Aorta (tissue), 5 donors: ENCODE measurements at regions not wholly inside any gene's neighbourhood (a gene's known extent, or its start where the extent isn't known, plus 50 kb on each side); places are given as distances from the start of the nearest gene placed in this dataset.

Source experiments
- ATAC-seq: fragments of 200-7000 bp; cut with Tn5 transposase; one replicate; pipeline ENCODE4 v1.9.1; 2022; ENCODE audit warnings: moderate library complexity; ENCODE audit not compliant: low FRiP score
- DNase-seq, 2 donors: peaks; one replicate each; pipeline ENCODE4 v3.0.0-alpha.2; 2020
- H3K27ac ChIP-seq, 2 donors: one replicate each; pipeline ENCODE4 v1.5.1; 2013; ENCODE audit warnings: low read length in 2 of 2, mild to moderate bottlenecking in 2 of 2, moderate library complexity in 2 of 2, control low read depth in 1 of 2, inconsistent platforms in 1 of 2, low read depth in 1 of 2
- H3K27me3 ChIP-seq, 2 donors: one replicate each; pipeline ENCODE4 v1.6.1; 2013; ENCODE audit warnings: control low read depth in 1 of 2, low read length in 1 of 2, mild to moderate bottlenecking in 1 of 2, moderate library complexity in 1 of 2; ENCODE audit not compliant: insufficient read depth in 2 of 2, control insufficient read depth in 1 of 2
- H3K36me3 ChIP-seq, 2 donors: one replicate each; pipeline ENCODE4 v1.6.1; 2013; ENCODE audit warnings: control low read depth in 1 of 2, low read length in 1 of 2, mild to moderate bottlenecking in 1 of 2; ENCODE audit not compliant: insufficient read depth in 2 of 2, control insufficient read depth in 1 of 2
- H3K4me1 ChIP-seq, 2 donors: one replicate each; pipeline ENCODE4 v1.6.1; 2013; ENCODE audit warnings: low read length in 2 of 2, control low read depth in 1 of 2, mild to moderate bottlenecking in 1 of 2, moderate library complexity in 1 of 2; ENCODE audit not compliant: insufficient read depth in 2 of 2, control insufficient read depth in 1 of 2
- H3K4me3 ChIP-seq, 2 donors: one replicate each; pipeline ENCODE4 v1.5.1; 2013; ENCODE audit warnings: low read length in 2 of 2, control low read depth in 1 of 2, mild to moderate bottlenecking in 1 of 2
- H3K9me3 ChIP-seq: one replicate; pipeline ENCODE4 v1.6.1; 2013; ENCODE audit warnings: mild to moderate bottlenecking, low read length; ENCODE audit not compliant: control insufficient read depth
- WGBS, 2 donors: extraction: QIAGEN DNeasy Blood & Tissue Kit; methylation state at CpG; one replicate each; pipeline ENCODE4 v1.1.7; 2013; 5-methylcytosine and 5-hydroxymethylcytosine counted together
- intact Hi-C, 2 donors: fragments of 100-400 bp; cut with DNase I; formaldehyde crosslinking; loops; one replicate each; pipeline versions ENCODE4 v1.14.2 to v1.15.0; 2022
- donor health status: healthy with polysubstance abuse.
- donor health status: Bipolar disorder and iron deficiency.
- donor health status: DM: no; HTN: no; CAD: no.
- donor health status: DM: no; HTN: no; CAD: no.
- donor health status: DM: yes; HTN: yes; CAD: no.

- intact Hi-C loops, result no loop called here
- DNase-seq, result no peak
- no peaks in the 10 kb centered on the region for H3K27me3 ChIP-seq
- H3K36me3 ChIP-seq, result no peaks in the 10 kb centered on the region
- no peak overlapping the region for H3K4me3 ChIP-seq
- ATAC-seq, result no peak
- no peaks in the 10 kb centered on the region for H3K4me1 ChIP-seq
- H3K9me3 ChIP-seq, result no peaks in the 10 kb centered on the region
- H3K27ac ChIP-seq, result no peak overlapping the region
- WGBS, 2 donors, result 72 to 79% methylated on average over 1 of the region's 1 CpG
Measured at GRCh38 chr16:6946106-6946505, 386.5 kb upstream of the RBFOX1 start.

DNA sequence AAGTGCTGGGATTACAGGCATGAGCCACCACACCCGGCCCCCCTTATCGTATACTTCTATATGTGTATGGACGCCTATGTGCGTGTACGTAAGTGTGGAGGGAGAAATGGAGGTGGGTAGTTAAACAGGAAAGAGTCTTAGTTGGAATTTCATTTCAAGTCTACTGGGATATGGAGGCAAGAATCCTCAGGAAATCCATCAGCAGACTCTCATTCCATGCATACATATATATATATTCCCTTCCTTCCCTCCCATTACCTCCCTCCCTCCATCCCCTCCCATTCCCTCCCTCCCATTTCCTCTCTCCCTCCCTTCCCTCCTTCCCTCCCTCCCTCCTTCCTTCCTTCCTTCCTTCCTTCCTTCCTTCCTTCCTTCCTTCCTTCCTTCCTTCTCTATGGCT lies 391.7 kb upstream of the RBFOX1 start:
- WGBS, 2 donors, result 89 to 91% methylated on average over 5 of the region's 5 CpGs
- intact Hi-C loops, result no loop called here
- no peak for ATAC-seq

DNA sequence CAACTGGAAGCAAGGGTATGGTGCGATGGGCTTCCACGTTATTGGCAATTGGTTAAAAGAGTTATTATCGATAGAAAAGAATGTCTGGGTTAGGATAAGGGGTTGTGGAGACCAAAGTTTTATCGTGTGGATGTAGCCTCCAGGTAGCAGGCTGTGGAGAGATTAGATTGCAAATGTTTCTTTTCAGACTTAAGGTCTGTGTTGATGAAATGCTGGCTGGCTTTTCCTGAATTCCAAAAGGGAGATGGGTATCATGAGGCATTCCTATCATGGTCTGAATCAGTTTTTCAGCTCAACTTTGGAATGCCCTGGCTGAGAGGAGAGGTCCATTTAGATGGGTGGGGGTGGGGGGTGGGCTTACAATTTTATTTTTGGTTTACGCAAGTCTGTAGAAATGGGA lies 395.0 kb upstream of the RBFOX1 start:
- no peaks in the 10 kb centered on the region for H3K9me3 ChIP-seq
- H3K36me3 ChIP-seq, result no peaks in the 10 kb centered on the region
- H3K4me3 ChIP-seq, result no peak overlapping the region
- ATAC-seq (no peak), DNase-seq (no peak)
- intact Hi-C loops, result no loop called here
- H3K4me1 ChIP-seq, result no peaks in the 10 kb centered on the region
- no peaks in the 10 kb centered on the region for H3K27me3 ChIP-seq
- H3K27ac ChIP-seq, result no peak overlapping the region
- WGBS, 2 donors, result 80 to 84% methylated on average over 5 of the region's 5 CpGs

More for the DNA sequence above, 391.7 kb upstream of the RBFOX1 start:
- DNase-seq, result no peak
- H3K9me3 ChIP-seq, result no peaks in the 10 kb centered on the region
- no peaks in the 10 kb centered on the region for H3K27me3 ChIP-seq
- H3K4me3 ChIP-seq, result no peak overlapping the region
- H3K36me3 ChIP-seq, result no peaks in the 10 kb centered on the region
- no peaks in the 10 kb centered on the region for H3K4me1 ChIP-seq
- H3K27ac ChIP-seq, result no peak overlapping the region

DNA sequence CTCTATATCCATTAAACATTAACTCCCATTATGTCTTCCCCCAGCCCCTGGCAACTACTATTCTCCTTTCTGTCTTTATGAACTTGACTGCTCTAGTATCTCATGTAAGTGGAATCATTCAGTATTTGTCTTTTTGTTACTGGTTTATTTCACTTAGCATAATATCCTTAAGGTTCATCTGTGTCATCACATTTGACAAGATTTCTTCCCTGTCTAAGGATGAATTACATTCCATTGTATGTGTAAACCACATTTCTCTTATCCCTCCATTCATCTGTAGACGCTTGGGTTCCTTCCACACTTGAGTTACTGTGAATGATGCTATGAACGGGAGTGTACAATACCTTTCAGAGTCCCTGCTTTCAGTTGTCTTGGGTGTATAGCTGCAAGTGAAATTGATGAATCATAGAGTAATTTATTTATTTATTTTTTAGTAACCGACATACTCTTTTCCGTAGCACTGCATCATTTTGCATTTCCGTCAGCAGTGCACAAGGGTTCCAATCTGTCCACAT lies 399.7 kb upstream of the RBFOX1 start:
- intact Hi-C loops, result no loop called here
- DNase-seq (no peak), ATAC-seq (no peak)
- no peaks in the 10 kb centered on the region for H3K9me3 ChIP-seq
- no peaks in the 10 kb centered on the region for H3K27me3 ChIP-seq
- H3K4me1 ChIP-seq, result no peaks in the 10 kb centered on the region
- WGBS, 2 donors, result 82 to 83% methylated on average over 5 of the region's 5 CpGs
- H3K36me3 ChIP-seq, result no peaks in the 10 kb centered on the region
- no peak overlapping the region for H3K4me3 ChIP-seq
- H3K27ac ChIP-seq, result no peak overlapping the region

DNA sequence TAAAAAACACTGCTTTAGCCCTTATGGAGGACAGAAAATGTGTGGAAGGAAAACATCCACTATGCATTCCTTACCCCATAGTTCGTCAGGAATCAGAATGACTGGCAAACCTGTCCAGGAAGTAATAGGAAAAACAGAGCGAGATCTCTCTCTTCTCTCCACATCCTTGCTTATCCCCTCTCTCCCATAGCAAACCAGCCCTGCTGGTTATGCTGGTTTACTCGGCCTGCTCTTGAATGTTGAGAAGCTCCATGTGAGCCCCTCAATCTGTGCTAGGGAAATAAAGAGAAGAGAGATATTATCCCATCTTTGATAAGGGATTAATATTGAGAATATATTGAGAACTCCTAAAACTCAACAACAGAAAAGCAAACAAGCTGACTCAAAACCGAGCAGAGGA lies 402.8 kb upstream of the RBFOX1 start:
- H3K27me3 ChIP-seq, result no peaks in the 10 kb centered on the region
- H3K27ac ChIP-seq, result no peak overlapping the region
- H3K4me1 ChIP-seq, result no peaks in the 10 kb centered on the region
- H3K36me3 ChIP-seq, result no peaks in the 10 kb centered on the region
- 48% methylated on average over 4 of the region's 4 CpGs for WGBS, 2 donors
- DNase-seq, result no peak
- H3K9me3 ChIP-seq, result no peaks in the 10 kb centered on the region
- intact Hi-C loops, result no loop called here
- H3K4me3 ChIP-seq, result no peak overlapping the region
- ATAC-seq, result no peak

GRCh38 chr16:6926762-6927161 lies 405.9 kb upstream of the RBFOX1 start:
- Histone ChIP-seq H3K27me3 (no peaks in the 10 kb centered on the region), H3K27ac (no peak overlapping the region), H3K4me1 (no peaks in the 10 kb centered on the region), H3K4me3 (no peak overlapping the region), H3K36me3 (no peaks in the 10 kb centered on the region), H3K9me3 (peaks cover 2% of the 10 kb centered on the region)
- 22 to 34% methylated on average over 7 of the region's 7 CpGs for WGBS, 2 donors
- intact Hi-C loops, result no loop called here
- ATAC-seq (no peak), DNase-seq (no peak)

GRCh38 chr16:6926341-6926740 lies 406.3 kb upstream of the RBFOX1 start:
- 40 to 49% methylated on average over 6 of the region's 6 CpGs for WGBS, 2 donors
- intact Hi-C loops, result no loop called here
- Histone ChIP-seq H3K36me3 (no peaks in the 10 kb centered on the region), H3K27me3 (no peaks in the 10 kb centered on the region), H3K9me3 (peaks cover 2% of the 10 kb centered on the region), H3K4me1 (no peaks in the 10 kb centered on the region), H3K27ac (no peak overlapping the region), H3K4me3 (no peak overlapping the region)
- ATAC-seq, result no peak
- DNase-seq, result no peak

DNA sequence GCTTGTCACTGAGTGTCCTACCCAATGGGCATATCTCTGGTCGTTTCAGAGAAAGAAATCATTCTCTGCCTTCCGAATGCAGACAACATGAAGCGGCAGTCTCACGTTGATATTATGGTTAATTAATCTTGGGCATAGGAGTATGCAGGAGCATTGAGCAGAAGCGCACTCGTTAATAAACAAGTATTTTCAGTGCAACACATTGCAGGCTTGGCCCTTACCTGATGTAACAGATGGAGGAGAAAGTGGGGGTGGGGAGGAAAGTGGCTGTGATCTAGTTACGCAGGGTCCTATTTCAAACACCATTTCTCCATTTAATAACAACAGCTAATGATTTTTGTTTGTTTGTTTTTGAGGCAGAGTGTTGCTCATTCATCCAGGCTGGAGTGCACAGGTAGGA lies 414.0 kb upstream of the RBFOX1 start:
- intact Hi-C loops, result no loop called here

DNA sequence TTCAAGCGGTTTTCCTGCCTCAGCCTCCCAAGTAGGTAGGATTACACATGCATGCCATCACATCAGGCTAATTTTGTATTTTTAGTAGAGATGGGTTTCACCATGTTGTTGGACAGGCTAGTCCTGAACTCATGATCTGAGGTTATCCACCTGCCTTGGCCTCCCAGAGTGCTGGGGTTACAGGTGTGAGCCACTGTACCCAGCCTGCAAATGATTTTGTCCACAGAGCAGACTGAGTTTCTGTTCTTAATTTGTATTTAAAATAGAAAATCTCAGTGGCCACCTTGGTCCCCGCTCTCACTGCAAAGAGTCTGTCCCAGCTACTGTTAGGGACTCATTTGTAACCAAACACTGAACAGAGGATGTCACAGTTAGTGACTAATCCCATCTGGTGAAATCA lies 415.7 kb upstream of the RBFOX1 start:
- Histone ChIP-seq H3K4me3 (no peak overlapping the region), H3K9me3 (peaks cover 3% of the 10 kb centered on the region), H3K27me3 (no peaks in the 10 kb centered on the region), H3K27ac (no peak overlapping the region), H3K36me3 (no peaks in the 10 kb centered on the region), H3K4me1 (no peaks in the 10 kb centered on the region)
- ATAC-seq, result no peak
- WGBS, 2 donors, result 88 to 91% methylated on average over 2 of the region's 2 CpGs
- no peak for DNase-seq
- intact Hi-C loops, result no loop called here

More for the DNA sequence above, 414.0 kb upstream of the RBFOX1 start:
- DNase-seq, result no peak
- H3K4me1 ChIP-seq, result no peaks in the 10 kb centered on the region
- H3K27me3 ChIP-seq, result no peaks in the 10 kb centered on the region
- no peaks in the 10 kb centered on the region for H3K36me3 ChIP-seq
- no peak for ATAC-seq
- H3K4me3 ChIP-seq, result no peak overlapping the region
- WGBS, 2 donors, result 88 to 89% methylated on average over 7 of the region's 7 CpGs
- H3K27ac ChIP-seq, result no peak overlapping the region
- H3K9me3 ChIP-seq, result peaks cover 3% of the 10 kb centered on the region
